OCI-LY1 (cell line): ENCODE measurements at regions not wholly inside any gene's neighbourhood (a gene's known extent, or its start where the extent isn't known, plus 50 kb on each side); places are given as distances from the start of the nearest gene placed in this dataset.

ENCODE experiments used
- EZH2 ChIP-seq: fragments of 200-600 bp; sonication (generic), shearing (Covaris generic); IDR thresholded peaks from 2 replicates; pipeline ENCODE4 v1.8.0; 2017; ENCODE audit warnings: borderline replicate concordance, mixed run types, mild to moderate bottlenecking, antibody characterized with exemption, low read length, moderate library complexity, mixed read lengths
- TF ChIP-seq, protein P1 (sequence below): fragments of 200-600 bp; sonication (generic), shearing (Covaris generic); IDR thresholded peaks from 2 replicates; pipeline ENCODE4 v1.5.1; 2017; ENCODE audit warnings: mild to moderate bottlenecking, antibody characterized with exemption, low read length, moderate library complexity, mixed read lengths

DNA sequence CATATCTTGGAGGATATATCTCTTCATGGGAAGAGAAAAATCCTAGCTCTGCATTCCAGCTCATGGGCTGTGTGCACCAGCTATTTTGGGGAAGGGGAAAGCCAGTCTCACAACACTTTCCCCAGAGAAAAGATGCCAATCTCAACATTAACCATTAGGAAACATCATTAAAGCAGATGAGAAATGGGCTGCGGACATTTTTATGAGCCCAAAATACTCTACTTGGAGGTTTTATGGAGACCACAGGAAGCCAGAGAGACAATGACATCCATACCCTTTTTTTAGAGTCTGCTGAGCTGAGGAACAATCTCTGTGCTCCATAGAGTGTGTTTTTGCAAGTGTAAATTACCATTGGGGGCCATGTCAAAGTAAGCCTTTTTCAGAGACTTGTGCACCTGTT, 213.7 kb downstream of the TRIB2 start:
- TF ChIP-seq, protein P1, sequence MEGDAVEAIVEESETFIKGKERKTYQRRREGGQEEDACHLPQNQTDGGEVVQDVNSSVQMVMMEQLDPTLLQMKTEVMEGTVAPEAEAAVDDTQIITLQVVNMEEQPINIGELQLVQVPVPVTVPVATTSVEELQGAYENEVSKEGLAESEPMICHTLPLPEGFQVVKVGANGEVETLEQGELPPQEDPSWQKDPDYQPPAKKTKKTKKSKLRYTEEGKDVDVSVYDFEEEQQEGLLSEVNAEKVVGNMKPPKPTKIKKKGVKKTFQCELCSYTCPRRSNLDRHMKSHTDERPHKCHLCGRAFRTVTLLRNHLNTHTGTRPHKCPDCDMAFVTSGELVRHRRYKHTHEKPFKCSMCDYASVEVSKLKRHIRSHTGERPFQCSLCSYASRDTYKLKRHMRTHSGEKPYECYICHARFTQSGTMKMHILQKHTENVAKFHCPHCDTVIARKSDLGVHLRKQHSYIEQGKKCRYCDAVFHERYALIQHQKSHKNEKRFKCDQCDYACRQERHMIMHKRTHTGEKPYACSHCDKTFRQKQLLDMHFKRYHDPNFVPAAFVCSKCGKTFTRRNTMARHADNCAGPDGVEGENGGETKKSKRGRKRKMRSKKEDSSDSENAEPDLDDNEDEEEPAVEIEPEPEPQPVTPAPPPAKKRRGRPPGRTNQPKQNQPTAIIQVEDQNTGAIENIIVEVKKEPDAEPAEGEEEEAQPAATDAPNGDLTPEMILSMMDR, result no peak
- TF ChIP-seq EZH2, result no peak
